SW 1271 (cell line): ENCODE measurements at regions not wholly inside any gene's neighbourhood (a gene's known extent, or its start where the extent isn't known, plus 50 kb on each side); places are given as distances from the start of the nearest gene placed in this dataset.

Experiments
- DNase-seq, 2 experiments: peaks; one replicate each; lab custom pipeline; 2025; lab: John Stamatoyannopoulos, UW

DNA sequence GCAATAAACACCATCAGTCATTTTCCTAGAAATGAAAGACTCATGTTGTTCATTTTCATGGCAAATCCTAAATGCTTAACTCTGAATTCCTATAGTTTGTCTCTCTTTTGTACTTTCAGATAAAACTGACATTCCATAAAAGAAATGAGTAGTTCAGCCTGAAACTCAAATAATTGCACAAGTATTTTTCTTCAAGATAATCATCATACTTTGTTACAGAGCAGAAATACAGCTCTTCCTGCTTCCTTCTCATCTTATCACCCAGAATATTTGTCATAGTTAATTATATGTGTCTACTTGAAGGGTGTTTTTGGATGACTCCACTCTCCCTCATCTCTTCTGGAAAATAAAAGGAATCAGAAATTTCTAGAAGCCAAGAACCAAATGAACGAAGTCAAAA lies 141.1 kb downstream of the HNMT start:
- DNase-seq, result no peak

- DNase-seq, result no peak
These were observed 142.3 kb downstream of the HNMT start for GRCh38 chr2:138106606-138107005.

GRCh38 chr2:138107288-138107687 lies 143.0 kb downstream of the HNMT start:
- no peak for DNase-seq

DNA sequence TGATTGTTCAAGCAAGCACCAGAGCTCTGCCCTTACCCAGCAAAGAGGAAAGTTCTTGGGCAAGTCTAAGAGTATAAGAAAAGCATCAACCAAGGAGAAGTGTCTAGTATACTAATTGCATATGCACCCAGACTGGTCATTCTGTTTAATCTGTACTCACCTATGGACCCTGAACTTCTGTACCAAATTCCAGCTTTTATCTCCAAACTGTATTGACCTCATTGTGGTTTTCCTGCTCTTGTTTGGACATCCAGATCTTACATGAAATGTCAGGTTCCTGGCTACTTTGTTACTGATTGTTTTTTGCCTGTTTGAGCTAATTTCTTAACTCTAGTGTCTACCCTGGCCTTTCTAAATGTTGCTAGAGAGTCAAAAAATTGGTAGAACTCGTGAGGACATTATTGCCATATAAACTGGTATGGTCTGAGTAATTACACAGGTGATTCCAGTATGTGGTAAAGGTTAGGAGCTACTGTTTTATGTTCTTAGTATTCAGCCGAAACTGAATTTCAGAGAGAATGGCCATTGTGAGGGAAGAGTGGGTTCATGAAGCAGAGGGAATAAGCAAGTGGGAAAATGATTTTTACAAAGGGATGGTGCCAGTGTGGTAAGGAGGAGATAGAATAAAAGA lies 146.3 kb downstream of the HNMT start:
- DNase-seq, result no peak

DNA sequence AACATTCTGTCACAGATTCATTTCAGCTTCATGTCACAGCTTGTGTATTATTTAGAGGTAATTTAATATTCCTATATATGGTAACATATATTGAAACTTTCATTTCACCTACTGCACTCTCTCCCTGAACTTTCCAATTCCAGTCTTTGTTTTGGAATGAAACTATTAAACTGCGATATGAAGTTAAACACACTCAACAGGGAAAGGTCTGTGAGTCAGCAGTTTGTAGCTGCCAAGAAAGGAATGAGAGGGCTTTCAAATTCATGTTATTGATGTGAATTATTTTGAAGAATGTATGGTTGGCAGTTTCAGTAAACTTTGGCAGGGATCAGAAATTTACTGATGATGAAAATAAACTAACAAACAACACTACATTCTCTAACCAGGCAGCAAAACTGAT lies 148.3 kb downstream of the HNMT start:
- no peak for DNase-seq

- DNase-seq, result no peak
These were observed 149.7 kb downstream of the HNMT start for GRCh38 chr2:138113871-138114525.

DNA sequence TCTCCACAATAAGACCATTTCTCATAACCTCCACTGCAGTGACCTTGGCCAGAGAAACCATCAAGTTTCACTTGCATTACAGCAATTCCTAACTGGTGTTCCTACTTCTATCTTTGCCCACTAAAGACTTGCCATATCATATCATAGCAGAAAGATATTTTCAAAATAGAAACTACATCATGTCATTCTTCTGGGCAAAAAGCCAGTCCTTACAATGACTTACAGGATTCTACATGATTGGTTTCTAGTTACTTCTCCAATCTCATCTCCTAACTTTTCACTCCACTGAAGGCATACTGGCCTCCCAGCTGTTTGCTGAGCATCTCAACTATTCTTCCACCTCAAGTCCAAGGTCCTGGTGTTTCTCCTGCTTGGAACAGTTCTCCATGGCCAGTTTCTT lies 151.4 kb downstream of the HNMT start:
- no peak for DNase-seq

DNA sequence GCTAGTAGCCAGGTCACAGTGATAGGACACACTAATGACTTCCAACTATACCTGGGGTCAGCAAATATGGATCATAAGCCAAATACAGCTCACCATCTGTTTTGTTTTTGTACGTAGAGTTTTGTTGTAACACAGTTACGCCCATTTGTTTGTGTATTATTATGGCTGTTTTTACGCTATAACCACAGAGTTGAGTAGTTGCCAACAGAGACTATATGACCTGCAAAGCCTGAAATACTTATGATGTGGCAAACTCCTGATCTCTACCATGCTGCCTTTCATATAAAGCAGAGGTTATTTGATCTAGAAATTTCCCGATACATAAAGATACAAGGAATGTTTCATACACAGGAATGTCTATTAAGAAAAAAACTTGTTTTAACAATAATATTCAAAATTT lies 152.2 kb downstream of the HNMT start:
- no peak for DNase-seq

- no peak for DNase-seq
These were observed 157.7 kb downstream of the HNMT start for GRCh38 chr2:138121666-138122661.

- DNase-seq, result no peak
These were observed 158.6 kb downstream of the HNMT start for GRCh38 chr2:138122891-138123290.

GRCh38 chr2:138123741-138124140 lies 159.5 kb downstream of the HNMT start:
- DNase-seq, result no peak

DNA sequence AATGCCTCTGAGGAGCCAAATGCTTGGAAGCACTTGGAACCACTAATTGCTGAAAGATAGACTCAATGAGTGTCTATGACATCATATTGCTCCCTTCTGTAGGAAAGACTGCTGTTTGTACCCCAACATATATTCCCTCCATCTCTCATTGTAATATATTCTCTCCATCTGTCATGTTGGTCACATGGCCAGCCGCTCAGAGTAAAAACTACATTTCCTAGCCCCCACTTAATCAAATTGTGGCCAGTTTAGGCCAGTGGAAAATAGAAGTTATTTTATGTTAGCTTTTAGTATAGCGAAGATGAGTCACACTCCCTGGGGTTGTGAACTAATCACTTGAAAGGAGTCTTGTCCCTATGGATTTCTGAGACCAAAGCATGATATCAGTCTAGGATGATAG lies 160.2 kb downstream of the HNMT start:
- DNase-seq, result no peak

DNA sequence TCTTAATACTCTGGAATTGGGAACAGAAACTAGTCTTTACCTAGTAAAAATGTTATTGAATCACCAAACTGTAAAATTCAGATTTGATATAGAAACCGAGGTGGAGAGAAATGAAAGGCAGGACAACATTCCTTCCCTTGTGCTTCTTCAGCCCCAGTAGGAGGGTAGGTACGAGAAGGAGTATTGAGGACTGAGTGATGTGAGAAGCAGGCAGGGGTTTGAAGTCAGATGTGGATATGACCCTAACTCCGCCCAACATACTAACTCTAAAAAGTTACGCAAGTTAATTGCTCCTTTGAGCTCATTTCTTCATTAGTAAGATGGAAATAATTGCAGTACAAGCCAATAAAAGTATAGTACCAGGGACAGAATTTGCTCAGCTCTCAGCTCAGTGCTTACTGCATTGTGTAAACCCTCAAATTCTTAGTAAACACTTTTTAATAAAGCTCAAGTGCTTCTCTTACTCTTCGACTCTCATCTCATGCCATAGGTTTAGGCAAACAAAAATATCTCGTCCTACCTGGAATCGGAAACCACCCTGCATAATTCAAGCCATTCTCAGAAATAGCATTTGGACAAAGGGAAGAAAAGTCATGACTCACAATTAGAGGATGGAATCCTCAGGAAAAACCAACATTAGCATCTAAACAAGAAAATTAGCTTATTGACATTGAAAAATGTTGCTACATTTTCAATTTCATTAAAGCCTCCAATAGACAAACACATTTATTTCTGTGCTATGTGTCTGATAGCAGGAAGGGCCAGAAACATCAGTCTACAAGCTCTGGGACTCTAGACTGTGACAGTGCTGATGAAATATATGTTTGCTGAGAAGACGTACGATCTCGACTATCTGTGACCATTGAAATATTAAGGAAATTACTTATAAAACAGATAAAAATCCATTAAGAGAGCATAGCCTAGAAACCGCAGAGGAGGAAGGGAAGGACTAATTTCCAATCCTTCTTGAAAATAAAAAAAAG lies 161.3 kb downstream of the HNMT start:
- DNase-seq, result no peak

GRCh38 chr2:138132108-138132507 lies 167.8 kb downstream of the HNMT start:
- no peak for DNase-seq

GRCh38 chr2:138137949-138138348 lies 173.7 kb downstream of the HNMT start:
- no peak for DNase-seq

- DNase-seq, result no peak
These were observed 183.5 kb downstream of the HNMT start for GRCh38 chr2:138147796-138148195.

DNA sequence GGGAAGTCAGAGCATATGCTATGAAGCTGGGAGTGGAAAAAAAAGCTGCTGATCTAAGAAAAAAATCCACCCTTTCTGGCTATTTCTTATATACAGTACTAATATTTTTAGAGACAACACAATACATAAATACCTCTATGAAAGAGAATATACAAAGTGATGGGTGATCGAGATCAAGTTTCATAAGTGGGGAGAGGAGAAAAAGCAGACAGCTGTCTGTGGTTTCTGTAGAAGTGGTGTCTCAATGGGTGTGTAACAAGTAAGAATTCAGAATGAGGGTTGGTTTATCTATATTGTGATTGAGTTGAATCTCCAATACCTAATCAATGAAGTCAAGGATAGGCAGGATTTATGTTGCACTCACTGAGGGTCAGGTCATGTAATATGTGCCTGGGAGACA lies 191.0 kb downstream of the HNMT start:
- no peak for DNase-seq

DNA sequence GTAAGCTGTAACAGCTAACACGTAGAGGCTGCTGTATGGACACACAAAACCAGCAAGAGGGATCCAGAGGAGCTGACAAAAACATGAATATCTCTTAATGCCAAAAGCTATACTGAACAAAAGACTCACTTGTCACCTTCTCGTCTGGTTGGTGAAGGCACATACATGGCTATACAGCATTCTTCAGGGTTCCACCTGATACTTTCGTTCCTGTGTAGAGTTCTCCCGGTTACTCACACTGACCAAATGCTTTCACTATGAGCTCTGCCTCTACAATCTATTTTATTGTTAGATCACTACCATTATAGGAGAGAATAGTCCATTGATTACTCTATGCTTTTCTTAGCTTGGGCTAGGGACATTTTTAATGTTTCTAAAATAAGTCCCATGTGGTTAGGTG lies 193.1 kb downstream of the HNMT start:
- DNase-seq, result no peak

GRCh38 chr2:138170485-138170884 lies 206.2 kb downstream of the HNMT start:
- no peak for DNase-seq

DNA sequence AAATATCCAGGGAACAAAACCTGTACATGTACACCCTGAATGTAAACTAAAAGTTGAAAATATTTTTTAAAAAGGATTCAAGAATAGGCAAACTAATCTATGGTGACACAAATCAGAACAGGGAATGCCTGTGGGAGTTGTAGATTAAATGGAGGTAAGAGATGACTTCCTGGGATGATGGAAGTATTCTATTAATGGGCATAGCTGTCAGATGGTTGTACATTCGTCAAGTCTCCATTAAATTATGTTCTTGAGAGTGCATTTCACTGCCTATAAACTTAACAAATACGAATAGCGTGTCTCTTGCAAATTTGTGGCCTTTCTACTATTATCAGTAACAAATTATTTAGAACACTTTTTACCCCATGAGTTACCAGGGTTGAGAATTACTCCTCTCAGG lies 207.0 kb downstream of the HNMT start:
- DNase-seq, result no peak

DNA sequence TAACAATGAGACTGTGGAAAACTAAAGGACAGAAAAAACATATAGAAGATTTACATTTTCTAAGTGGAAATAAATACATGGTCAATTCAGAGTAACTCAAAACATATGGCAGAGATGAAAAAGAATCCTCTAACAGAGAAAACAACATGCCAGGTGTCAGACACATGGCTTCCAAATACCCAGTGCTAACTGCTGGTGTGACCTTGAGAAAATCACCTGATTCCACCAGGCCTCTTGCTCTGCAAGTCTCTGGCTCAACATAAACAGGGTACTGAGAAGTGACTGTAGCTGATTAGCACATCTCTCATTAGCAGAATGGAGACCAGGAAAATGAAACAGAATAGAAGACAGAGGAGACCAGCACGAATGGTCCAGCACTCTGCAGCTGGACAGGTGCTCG lies 210.8 kb downstream of the HNMT start:
- DNase-seq, result no peak
